ENCODE measurements at regions not wholly inside any gene's neighbourhood (a gene's known extent, or its start where the extent isn't known, plus 50 kb on each side); places are given as distances from the start of the nearest gene placed in this dataset.

DNA sequence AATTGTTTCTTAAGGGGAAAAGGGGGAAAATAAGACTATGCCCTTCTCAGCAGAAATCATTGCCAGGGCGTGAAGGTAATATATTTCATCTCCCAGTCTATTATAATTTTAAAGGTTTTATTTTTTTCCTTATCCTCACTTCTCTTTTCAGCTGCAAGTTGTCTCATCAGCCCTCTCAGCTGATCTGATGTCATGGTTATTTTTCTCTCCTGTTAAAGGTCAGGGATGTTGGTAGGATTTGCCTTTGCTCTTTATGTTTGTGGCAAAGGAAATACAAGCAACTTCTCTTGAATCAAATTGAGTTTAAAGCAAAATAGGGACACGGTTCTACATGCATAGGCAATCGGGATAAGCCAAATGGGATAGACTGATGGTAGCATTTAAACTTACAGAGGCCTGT is 946.9 kb downstream of the SORCS1 start:
- Mint-ChIP-seq H3K4me3 (no peak overlapping the region), H3K27me3 (no peaks in the 10 kb centered on the region), H3K36me3 (ENCODE audit: low read depth) (no peaks in the 10 kb centered on the region), H3K27ac (no peak overlapping the region), H3K4me1 (ENCODE audit: low read depth) (no peaks in the 10 kb centered on the region), H3K9me3 (no peaks in the 10 kb centered on the region)
- TF ChIP-seq, protein P1, sequence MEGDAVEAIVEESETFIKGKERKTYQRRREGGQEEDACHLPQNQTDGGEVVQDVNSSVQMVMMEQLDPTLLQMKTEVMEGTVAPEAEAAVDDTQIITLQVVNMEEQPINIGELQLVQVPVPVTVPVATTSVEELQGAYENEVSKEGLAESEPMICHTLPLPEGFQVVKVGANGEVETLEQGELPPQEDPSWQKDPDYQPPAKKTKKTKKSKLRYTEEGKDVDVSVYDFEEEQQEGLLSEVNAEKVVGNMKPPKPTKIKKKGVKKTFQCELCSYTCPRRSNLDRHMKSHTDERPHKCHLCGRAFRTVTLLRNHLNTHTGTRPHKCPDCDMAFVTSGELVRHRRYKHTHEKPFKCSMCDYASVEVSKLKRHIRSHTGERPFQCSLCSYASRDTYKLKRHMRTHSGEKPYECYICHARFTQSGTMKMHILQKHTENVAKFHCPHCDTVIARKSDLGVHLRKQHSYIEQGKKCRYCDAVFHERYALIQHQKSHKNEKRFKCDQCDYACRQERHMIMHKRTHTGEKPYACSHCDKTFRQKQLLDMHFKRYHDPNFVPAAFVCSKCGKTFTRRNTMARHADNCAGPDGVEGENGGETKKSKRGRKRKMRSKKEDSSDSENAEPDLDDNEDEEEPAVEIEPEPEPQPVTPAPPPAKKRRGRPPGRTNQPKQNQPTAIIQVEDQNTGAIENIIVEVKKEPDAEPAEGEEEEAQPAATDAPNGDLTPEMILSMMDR (IDR thresholded peaks at IDR 0.05) = no peak
- ATAC-seq (no peak), DNase-seq (no peak)
- ChIA-PET POLR2A (no interaction called here), CTCF (no interaction called here)
- intact Hi-C loops (cut with micrococcal nuclease) = no loop called here

DNA sequence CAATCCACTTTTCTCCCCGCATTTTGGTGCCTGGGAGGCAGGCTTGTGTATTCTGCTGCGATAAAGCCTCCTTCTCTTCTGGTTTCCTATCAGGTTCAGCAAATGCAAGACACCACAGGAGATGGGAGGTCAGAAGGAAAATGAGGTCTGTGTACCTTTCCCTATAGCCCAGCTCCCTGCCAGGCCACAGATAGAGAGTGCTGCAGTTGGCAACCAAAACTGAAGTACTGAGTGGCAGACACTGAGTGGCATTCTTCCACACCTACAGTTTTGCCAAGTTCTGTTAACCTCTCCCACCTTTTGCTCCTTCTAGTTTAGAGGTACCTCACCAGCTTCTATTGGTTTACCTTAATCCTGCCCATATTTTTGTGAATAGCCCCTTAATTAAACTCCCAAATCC is 948.4 kb downstream of the SORCS1 start:
- Mint-ChIP-seq H3K36me3 (ENCODE audit: low read depth) (no peaks in the 10 kb centered on the region), H3K4me1 (ENCODE audit: low read depth) (no peaks in the 10 kb centered on the region), H3K9me3 (no peaks in the 10 kb centered on the region), H3K4me3 (no peak overlapping the region), H3K27me3 (no peaks in the 10 kb centered on the region), H3K27ac (no peak overlapping the region)
- ChIA-PET CTCF (no interaction called here), POLR2A (no interaction called here)
- intact Hi-C loops (cut with micrococcal nuclease) = no loop called here
- DNase-seq = no peak
- TF ChIP-seq, protein P1 (IDR thresholded peaks at IDR 0.05) = no peak
- no peak for ATAC-seq

DNA sequence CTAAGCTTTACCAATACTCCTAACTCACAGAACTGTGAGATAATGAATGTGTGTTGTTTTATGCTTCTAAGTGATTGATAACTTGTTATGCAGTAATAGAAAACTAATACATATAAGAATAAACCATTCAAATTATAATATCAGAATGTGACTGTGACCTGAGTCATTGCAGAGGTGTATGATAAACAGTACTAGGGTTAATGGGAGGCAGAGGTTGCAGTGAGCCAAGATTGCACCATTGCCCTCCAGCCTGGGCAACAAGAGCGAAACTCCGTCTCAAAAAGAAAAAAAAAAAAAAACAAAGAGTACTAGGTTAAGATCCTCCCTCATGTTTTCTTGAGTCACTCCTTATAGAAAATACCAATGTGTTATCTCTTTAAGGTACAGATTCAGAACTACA is 950.3 kb downstream of the SORCS1 start:
- ChIA-PET CTCF (no interaction called here), POLR2A (no interaction called here)
- Mint-ChIP-seq H3K4me3 (no peak overlapping the region), H3K36me3 (ENCODE audit: low read depth) (no peaks in the 10 kb centered on the region), H3K27me3 (no peaks in the 10 kb centered on the region), H3K27ac (no peak overlapping the region), H3K9me3 (no peaks in the 10 kb centered on the region), H3K4me1 (ENCODE audit: low read depth) (no peaks in the 10 kb centered on the region)
- ATAC-seq = no peak
- TF ChIP-seq, protein P1 (IDR thresholded peaks at IDR 0.05) = no peak
- no peak for DNase-seq
- intact Hi-C loops (cut with micrococcal nuclease) = no loop called here

DNA sequence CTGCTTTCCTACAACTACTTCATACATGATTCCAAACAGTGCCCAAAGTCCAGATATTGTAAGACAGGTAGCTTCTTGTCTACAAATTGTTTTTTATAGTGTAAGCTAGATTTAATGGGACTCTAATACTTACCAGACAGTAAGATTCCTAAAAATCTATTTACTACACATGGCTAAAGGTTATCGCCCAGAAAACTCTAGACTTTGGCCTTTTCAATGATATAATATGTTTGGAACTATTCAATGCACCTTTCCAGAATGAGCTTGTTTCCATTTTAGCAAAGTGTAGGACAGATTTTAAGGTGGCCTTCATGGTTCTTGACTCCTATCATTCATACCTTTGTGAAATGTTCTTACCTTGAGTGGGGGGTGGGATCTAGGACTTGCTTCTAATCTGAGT is 951.0 kb downstream of the SORCS1 start:
- CTCF ChIA-PET = no interaction called here
- Mint-ChIP-seq H3K4me3 (no peak overlapping the region), H3K36me3 (ENCODE audit: low read depth) (no peaks in the 10 kb centered on the region), H3K9me3 (no peaks in the 10 kb centered on the region), H3K27ac (no peak overlapping the region), H3K27me3 (no peaks in the 10 kb centered on the region), H3K4me1 (ENCODE audit: low read depth) (no peaks in the 10 kb centered on the region)
- no peak for DNase-seq
- TF ChIP-seq, protein P1 (IDR thresholded peaks at IDR 0.05) = no peak
- no peak for ATAC-seq
- POLR2A ChIA-PET = no interaction called here
- intact Hi-C loops (cut with micrococcal nuclease) = no loop called here

DNA sequence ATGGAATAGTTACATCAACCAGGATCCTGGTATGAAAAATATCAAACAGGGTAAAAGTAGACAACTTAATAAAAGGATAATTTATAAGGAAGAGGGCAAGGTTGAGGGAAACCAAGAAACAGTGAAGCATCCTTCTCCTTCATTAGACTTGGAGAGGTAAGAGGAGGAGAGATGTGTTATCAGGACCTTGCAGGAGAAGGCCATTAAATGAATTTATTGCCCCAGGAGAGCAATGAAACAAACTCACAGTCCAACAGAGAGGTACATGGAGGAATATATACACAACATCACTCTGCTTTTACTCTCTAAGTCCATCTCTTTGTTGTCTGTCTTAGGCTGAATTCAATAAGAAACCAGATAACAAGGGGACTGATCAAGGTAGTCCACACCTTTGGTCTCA is 966.2 kb downstream of the SORCS1 start:
- H3K27me3 Mint-ChIP-seq = no peaks in the 10 kb centered on the region
- ChIA-PET CTCF (no interaction called here), POLR2A (no interaction called here)
- no peak overlapping the region for H3K4me3 Mint-ChIP-seq
- no peak for ATAC-seq
- DNase-seq = no peak
- H3K27ac Mint-ChIP-seq = no peak overlapping the region
- TF ChIP-seq, protein P1 (IDR thresholded peaks at IDR 0.05) = no peak
- no peaks in the 10 kb centered on the region for H3K36me3 Mint-ChIP-seq (ENCODE audit: low read depth)
- intact Hi-C loops (cut with micrococcal nuclease) = no loop called here
- peaks cover 2% of the 10 kb centered on the region for H3K9me3 Mint-ChIP-seq
- no peaks in the 10 kb centered on the region for H3K4me1 Mint-ChIP-seq (ENCODE audit: low read depth)
